ENCODE measurements at regions not wholly inside any gene's neighbourhood (a gene's known extent, or its start where the extent isn't known, plus 50 kb on each side); places are given as distances from the start of the nearest gene placed in this dataset.

- Histone ChIP-seq H3F3A (ENCODE audit: low read length, unreplicated experiment) (no peaks in the 10 kb centered on the region), H2AFZ (ENCODE audit: low read length) (no peak overlapping the region), H3K4me3 (ENCODE audit: low read length) (no peak overlapping the region), H4K20me1 (ENCODE audit: low read length) (no peaks in the 10 kb centered on the region), H3K36me3 (ENCODE audit: low read depth, low read length) (no peaks in the 10 kb centered on the region; the same call in 1 of the 2 replicates), H3K27ac (ENCODE audit: low read length) (no peak overlapping the region), H3K4me2 (ENCODE audit: low read length) (no peak overlapping the region), H3K9me2 (replicated peaks; ENCODE audit: low read length) (no peaks in the 10 kb centered on the region), H3K27me3 (ENCODE audit: low read length) (peaks cover 6% of the 10 kb centered on the region; the same call in 1 of the 2 replicates), H3K79me2 (ENCODE audit: low read length) (no peaks in the 10 kb centered on the region), H3K9me3 (ENCODE audit: low read length) (no peaks in the 10 kb centered on the region), H3K9ac (ENCODE audit: low read length) (no peak overlapping the region), H3K4me1 (ENCODE audit: insufficient read depth, low read length) (no peaks in the 10 kb centered on the region)
- intact Hi-C loops (cut with micrococcal nuclease) = no loop called here
- ChIA-PET POLR2A (ENCODE audit: unreplicated experiment) (no interaction called here), CTCF (no interaction called here)
- ATAC-seq (no peak), DNase-seq (no peak)
- TF ChIP-seq EZH2 (IDR thresholded peaks at IDR 0.05; ENCODE audit: low read length, unreplicated experiment) (no peak), EZH2phosphoT487 (IDR thresholded peaks at IDR 0.05; ENCODE audit: borderline replicate concordance, low read length) (no peak), CTCF (conservative IDR thresholded peaks at IDR 0.05; ENCODE audit: low read depth, low read length) (no peak)
- BruUV-seq (replicated peaks) = no TSS peak
These were observed 934.6 kb upstream of the FAM98A start for GRCh38 chr2:34533585-34534183.

- BruUV-seq (replicated peaks) = no TSS peak
- no peak overlapping the region for H3K4me3 ChIP-seq (ENCODE audit: low read length)
- no peak for TF ChIP-seq EZH2 (IDR thresholded peaks at IDR 0.05; ENCODE audit: low read length, unreplicated experiment)
- TF ChIP-seq CTCF (conservative IDR thresholded peaks at IDR 0.05; ENCODE audit: low read depth, low read length) = no peak
- no peak for TF ChIP-seq EZH2phosphoT487 (IDR thresholded peaks at IDR 0.05; ENCODE audit: borderline replicate concordance, low read length)
- H3K27me3 ChIP-seq (ENCODE audit: low read length) = peaks cover 6% of the 10 kb centered on the region; the same call in 1 of the 2 replicates
- no peaks in the 10 kb centered on the region for H3K9me2 ChIP-seq (replicated peaks; ENCODE audit: low read length)
- no peak for DNase-seq
- H2AFZ ChIP-seq (ENCODE audit: low read length) = no peak overlapping the region
- no peak overlapping the region for H3K9ac ChIP-seq (ENCODE audit: low read length)
- H4K20me1 ChIP-seq (ENCODE audit: low read length) = no peaks in the 10 kb centered on the region
- H3K9me3 ChIP-seq (ENCODE audit: low read length) = no peaks in the 10 kb centered on the region
- no peaks in the 10 kb centered on the region for H3K36me3 ChIP-seq (ENCODE audit: low read depth, low read length)
- intact Hi-C loops (cut with micrococcal nuclease) = no loop called here
- ATAC-seq = no peak
- no peak overlapping the region for H3K27ac ChIP-seq (ENCODE audit: low read length)
- no peaks in the 10 kb centered on the region for H3K79me2 ChIP-seq (ENCODE audit: low read length)
- CTCF ChIA-PET = no interaction called here
- H3K4me1 ChIP-seq (ENCODE audit: insufficient read depth, low read length) = no peaks in the 10 kb centered on the region
- POLR2A ChIA-PET (ENCODE audit: unreplicated experiment) = no interaction called here
- H3K4me2 ChIP-seq (ENCODE audit: low read length) = no peak overlapping the region
- no peaks in the 10 kb centered on the region for H3F3A ChIP-seq (ENCODE audit: low read length, unreplicated experiment)
These were observed 930.9 kb upstream of the FAM98A start for GRCh38 chr2:34529965-34530364.

- H3K9me2 ChIP-seq (replicated peaks; ENCODE audit: low read length) = no peaks in the 10 kb centered on the region
These were observed 924.9 kb upstream of the FAM98A start for GRCh38 chr2:34523958-34524514.

More at GRCh38 chr2:34523958-34524514, 924.9 kb upstream of the FAM98A start:
- intact Hi-C loops (cut with micrococcal nuclease) = no loop called here
- H3K27ac ChIP-seq (ENCODE audit: low read length) = no peak overlapping the region
- H3K4me3 ChIP-seq (ENCODE audit: low read length) = no peak overlapping the region
- CTCF ChIA-PET = no interaction called here
- no peaks in the 10 kb centered on the region for H3F3A ChIP-seq (ENCODE audit: low read length, unreplicated experiment)
- POLR2A ChIA-PET (ENCODE audit: unreplicated experiment) = no interaction called here
- H3K79me2 ChIP-seq (ENCODE audit: low read length) = no peaks in the 10 kb centered on the region
- no peak overlapping the region for H3K4me2 ChIP-seq (ENCODE audit: low read length)
- DNase-seq = no peak
- H4K20me1 ChIP-seq (ENCODE audit: low read length) = no peaks in the 10 kb centered on the region
- ATAC-seq = no peak
- H3K36me3 ChIP-seq (ENCODE audit: low read depth, low read length) = no peaks in the 10 kb centered on the region
- BruUV-seq (replicated peaks) = no TSS peak
- H3K27me3 ChIP-seq (ENCODE audit: low read length) = no peaks in the 10 kb centered on the region
- H3K4me1 ChIP-seq (ENCODE audit: insufficient read depth, low read length) = no peaks in the 10 kb centered on the region
- no peak overlapping the region for H2AFZ ChIP-seq (ENCODE audit: low read length)
- TF ChIP-seq EZH2 (IDR thresholded peaks at IDR 0.05; ENCODE audit: low read length, unreplicated experiment) (no peak), CTCF (conservative IDR thresholded peaks at IDR 0.05; ENCODE audit: low read depth, low read length) (no peak), EZH2phosphoT487 (IDR thresholded peaks at IDR 0.05; ENCODE audit: borderline replicate concordance, low read length) (no peak)
- H3K9me3 ChIP-seq (ENCODE audit: low read length) = 0 out of 2 replicates have a peak, but pooled peaks cover 4% of the 10 kb centered on the region
- no peak overlapping the region for H3K9ac ChIP-seq (ENCODE audit: low read length)
